HepG2 (cell line): ENCODE measurements at regions not wholly inside any gene's neighbourhood (a gene's known extent, or its start where the extent isn't known, plus 50 kb on each side); places are given as distances from the start of the nearest gene placed in this dataset.

Source experiments
- ATAC-seq: fragments of 200-7000 bp; cut with Tn5 transposase; 3 replicates; pipeline ENCODE4 v1.9.1; 2020; ENCODE audit warnings: mild to moderate bottlenecking, moderate library complexity
- BruUV-seq: library from RNA; stranded (reverse); fragments of 400-500 nt; replicated peaks from 2 replicates; lab custom pipeline; 2021; lab: Mats Ljungman, UMichigan
- CTCF ChIA-PET: fragments of 300-600 bp; formaldehyde crosslinking; extraction: SDS; loops from one replicate; lab custom pipeline; 2021; ENCODE audit warnings: low total read pairs, inconsistent platforms, low intra/inter-chr PET ratio; lab: Yijun Ruan, JAX
- POLR2A ChIA-PET: fragments of 350-600 bp; sonication (Branson Sonifier 250); formaldehyde crosslinking; loops from one replicate; lab custom pipeline; 2020; ENCODE audit warnings: antibody characterized with exemption, inconsistent platforms; lab: Yijun Ruan, JAX
- DNase-seq: peaks from one replicate; pipeline ENCODE4 v3.0.0-alpha.2; 2015; ENCODE audit warnings: low spot score
- FAIRE-seq: peaks from 3 replicates; lab custom pipeline; 2011; peaks lifted over from hg19 to GRCh38; lab: Jason Lieb, UNC
- H2AFZ ChIP-seq: one replicate; pipeline ENCODE4 v1.6.1; 2011; ENCODE audit warnings: low read length, inconsistent platforms
- H3K27ac ChIP-seq: fragments of 300-600 bp; 3 replicates; pipeline ENCODE4 v1.8.0; 2011; ENCODE audit warnings: mixed run types, mild to moderate bottlenecking, mixed read lengths, low read length, inconsistent platforms; ENCODE audit not compliant: insufficient read depth; ENCODE audit errors: extremely low read length
- H3K27me3 ChIP-seq, 2 experiments: fragments of 200-600 bp in 1 of 2; 2 replicates in 1 of 2; 3 replicates in 1 of 2; pipeline versions ENCODE4 v1.6.0 to v1.8.0; 2011; ENCODE audit warnings: low read length in 2 of 2, mild to moderate bottlenecking in 2 of 2, moderate library complexity in 2 of 2, inconsistent platforms in 1 of 2; ENCODE audit not compliant: insufficient read depth in 2 of 2, control insufficient read depth in 1 of 2
- H3K36me3 ChIP-seq, 2 experiments: fragments of 200-600 bp in 1 of 2; replicated peaks in 1 of 2; 2 replicates in 1 of 2; 3 replicates in 1 of 2; pipeline versions ENCODE4 v1.5.1 to v1.8.0; 2011; ENCODE audit warnings: low read length in 2 of 2, inconsistent platforms in 1 of 2; ENCODE audit not compliant: insufficient read depth in 2 of 2, control insufficient read depth in 1 of 2
- H3K4me1 ChIP-seq: 2 replicates; pipeline ENCODE4 v1.5.1; 2012; ENCODE audit warnings: low read length, inconsistent platforms; ENCODE audit not compliant: insufficient read depth
- H3K4me2 ChIP-seq: 2 replicates; pipeline ENCODE4 v1.6.0; 2011; ENCODE audit warnings: low read depth, low read length, inconsistent platforms
- H3K4me3 ChIP-seq, 3 experiments: fragments of 200-600 bp in 1 of 3; sonication (generic), shearing (Covaris generic) in 1 of 3; replicated peaks in 1 of 3; 2 replicates each; pipeline ENCODE4 v1.5.1; 2011 to 2016; ENCODE audit warnings: low read length in 3 of 3, inconsistent platforms in 2 of 3, low read depth in 2 of 3, mild to moderate bottlenecking in 2 of 3, control low read depth in 1 of 3, mixed read lengths in 1 of 3; ENCODE audit not compliant: insufficient read depth in 1 of 3
- H3K79me2 ChIP-seq: one replicate; pipeline ENCODE4 v1.6.1; 2011; ENCODE audit warnings: low read length, inconsistent platforms; ENCODE audit not compliant: insufficient read depth
- H3K9ac ChIP-seq: 2 replicates; pipeline ENCODE4 v1.6.0; 2011; ENCODE audit warnings: mild to moderate bottlenecking, low read depth, low read length, inconsistent platforms; ENCODE audit not compliant: insufficient read depth
- H3K9me3 ChIP-seq: 2 replicates; pipeline ENCODE4 v1.5.1; 2012; ENCODE audit warnings: mild to moderate bottlenecking, low read length
- H4K20me1 ChIP-seq: 2 replicates; pipeline ENCODE4 v1.6.0; 2011; ENCODE audit warnings: inconsistent platforms, mild to moderate bottlenecking, low read length, moderate library complexity; ENCODE audit not compliant: insufficient read depth
- ARID4A ChIP-seq: sonication (generic); formaldehyde crosslinking; IDR thresholded peaks from 2 replicates; pipeline ENCODE4 v1.5.0; 2020; ENCODE audit warnings: mild to moderate bottlenecking, missing genetic modification reagents, borderline replicate concordance
- BATF2 ChIP-seq: sonication (generic); formaldehyde crosslinking; IDR thresholded peaks from 2 replicates; pipeline ENCODE4 v1.8.0; 2022; ENCODE audit warnings: mild to moderate bottlenecking, missing genetic modification reagents, moderate library complexity
- CHD4 ChIP-seq: fragments of 200-600 bp; sonication (generic); IDR thresholded peaks from 2 replicates; pipeline ENCODE4 v1.7.0; 2017; ENCODE audit warnings: mild to moderate bottlenecking, low read length, borderline replicate concordance
- ELF3 ChIP-seq: IDR thresholded peaks from 2 replicates; pipeline ENCODE4 v1.6.1; 2016; ENCODE audit warnings: missing genetic modification reagents, missing compliant biosample characterization
- RCOR2 ChIP-seq: IDR thresholded peaks from 2 replicates; pipeline ENCODE4 v1.6.1; 2016; ENCODE audit warnings: missing biosample characterization, missing genetic modification reagents
- TFAP4 ChIP-seq: sonication (generic); IDR thresholded peaks from 2 replicates; pipeline ENCODE4 v1.6.1; 2016; ENCODE audit warnings: low read depth, borderline replicate concordance
- ZFP36 ChIP-seq: fragments of 150-350 bp; IDR thresholded peaks from 2 replicates; pipeline ENCODE4 v1.6.1; 2018; ENCODE audit warnings: borderline replicate concordance, low read length, low read depth; ENCODE audit not compliant: partially characterized antibody
- ZSCAN22 ChIP-seq: sonication (generic); formaldehyde crosslinking; IDR thresholded peaks from 2 replicates; pipeline ENCODE4 v1.4.0; 2020; ENCODE audit warnings: mild to moderate bottlenecking, missing genetic modification reagents
- WGBS: methylation state at CpG from one replicate; pipeline ENCODE4 v1.1.6; 2017; ENCODE audit warnings: low lambda C conversion rate; 5-methylcytosine and 5-hydroxymethylcytosine counted together
- in situ Hi-C: cut with HindIII; loops from 2 replicates; pipeline ENCODE4 v1.10.0; 2017; ENCODE audit warnings: low pct_unique_long_range_greater_than_20kb; ENCODE audit not compliant: extremely low pct_ligation_motif_present
- intact Hi-C: fragments of 100-400 bp; cut with micrococcal nuclease; formaldehyde crosslinking; loops from one replicate; pipeline ENCODE4 v1.10.0; 2022; ENCODE audit not compliant: unreplicated experiment
- TF ChIP-seq, protein P1 (sequence below): sonication (generic); formaldehyde crosslinking; IDR thresholded peaks from 2 replicates; pipeline ENCODE4 v1.5.1; 2020; ENCODE audit warnings: mild to moderate bottlenecking, missing genetic modification reagents, moderate library complexity
- TF ChIP-seq, protein P2 (sequence below): sonication (generic); formaldehyde crosslinking; conservative IDR thresholded peaks from 2 replicates; pipeline ENCODE4 v1.4.0; 2020; ENCODE audit warnings: missing genetic modification reagents

- no peak for FAIRE-seq
- no peak for TF ChIP-seq RCOR2 (CRISPR knock-in tag)
- no peak for TF ChIP-seq ELF3
- TF ChIP-seq ZSCAN22 = no peak
- no peak for TF ChIP-seq CHD4
- TF ChIP-seq BATF2 (CRISPR knock-in tag) = no peak
- TF ChIP-seq, protein P1, sequence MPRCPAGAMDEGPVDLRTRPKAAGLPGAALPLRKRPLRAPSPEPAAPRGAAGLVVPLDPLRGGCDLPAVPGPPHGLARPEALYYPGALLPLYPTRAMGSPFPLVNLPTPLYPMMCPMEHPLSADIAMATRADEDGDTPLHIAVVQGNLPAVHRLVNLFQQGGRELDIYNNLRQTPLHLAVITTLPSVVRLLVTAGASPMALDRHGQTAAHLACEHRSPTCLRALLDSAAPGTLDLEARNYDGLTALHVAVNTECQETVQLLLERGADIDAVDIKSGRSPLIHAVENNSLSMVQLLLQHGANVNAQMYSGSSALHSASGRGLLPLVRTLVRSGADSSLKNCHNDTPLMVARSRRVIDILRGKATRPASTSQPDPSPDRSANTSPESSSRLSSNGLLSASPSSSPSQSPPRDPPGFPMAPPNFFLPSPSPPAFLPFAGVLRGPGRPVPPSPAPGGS = no peak
- TF ChIP-seq, protein P2, sequence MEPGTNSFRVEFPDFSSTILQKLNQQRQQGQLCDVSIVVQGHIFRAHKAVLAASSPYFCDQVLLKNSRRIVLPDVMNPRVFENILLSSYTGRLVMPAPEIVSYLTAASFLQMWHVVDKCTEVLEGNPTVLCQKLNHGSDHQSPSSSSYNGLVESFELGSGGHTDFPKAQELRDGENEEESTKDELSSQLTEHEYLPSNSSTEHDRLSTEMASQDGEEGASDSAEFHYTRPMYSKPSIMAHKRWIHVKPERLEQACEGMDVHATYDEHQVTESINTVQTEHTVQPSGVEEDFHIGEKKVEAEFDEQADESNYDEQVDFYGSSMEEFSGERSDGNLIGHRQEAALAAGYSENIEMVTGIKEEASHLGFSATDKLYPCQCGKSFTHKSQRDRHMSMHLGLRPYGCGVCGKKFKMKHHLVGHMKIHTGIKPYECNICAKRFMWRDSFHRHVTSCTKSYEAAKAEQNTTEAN (CRISPR knock-in tag) = no peak
- no peak for TF ChIP-seq TFAP4
- no peak for TF ChIP-seq ARID4A (CRISPR knock-in tag)
- TF ChIP-seq ZFP36 = no peak
Measured at GRCh38 chr9:14383773-14384172, 69.8 kb upstream of the NFIB start.

More at GRCh38 chr9:14383773-14384172, 69.8 kb upstream of the NFIB start:
- Histone ChIP-seq H2AFZ (no peak overlapping the region), H3K9me3 (no peaks in the 10 kb centered on the region), H3K27ac (no peak overlapping the region), H4K20me1 (no peaks in the 10 kb centered on the region), H3K9ac (no peak overlapping the region), H3K36me3 (no peaks in the 10 kb centered on the region), H3K4me3 (no peak overlapping the region), H3K4me1 (no peaks in the 10 kb centered on the region), H3K4me2 (no peak overlapping the region), H3K79me2 (no peaks in the 10 kb centered on the region), H3K27me3 (peaks cover 0 to 2% of the 10 kb centered on the region in 2 experiments; a peak in 2 of 5 replicates)
- no peak for ATAC-seq
- POLR2A ChIA-PET = no interaction called here
- no peak for DNase-seq
- intact Hi-C loops (no loop called here), in situ Hi-C loops (loop anchor here (25.0 kb wide), 1 partner anchor 96 kb away; no protein-coding TSS in a partner anchor)
- CTCF ChIA-PET = no interaction called here
- BruUV-seq = no TSS peak
- 14% methylated on average over 8 of the region's 12 CpGs for WGBS
